PC-3 (cell line): ENCODE measurements at regions not wholly inside any gene's neighbourhood (a gene's known extent, or its start where the extent isn't known, plus 50 kb on each side); places are given as distances from the start of the nearest gene placed in this dataset.

ENCODE experiments used
- ATAC-seq: fragments of 200-7000 bp; cut with Tn5 transposase; 2 replicates; pipeline ENCODE4 v1.9.1; 2020; ENCODE audit warnings: mild to moderate bottlenecking, moderate library complexity
- BruUV-seq: library from RNA; stranded (reverse); fragments of 400-500 nt; replicated peaks from 2 replicates; lab custom pipeline; 2021; lab: Mats Ljungman, UMichigan
- CTCF ChIA-PET: fragments of 300-600 bp; sonication (Branson Sonifier 250); formaldehyde crosslinking; loops from one replicate; lab custom pipeline; 2022; ENCODE audit warnings: antibody characterized with exemption; lab: Charles Lee
- POLR2A ChIA-PET: fragments of 300-600 bp; sonication (Branson Sonifier 250); formaldehyde crosslinking; loops from one replicate; lab custom pipeline; 2022; ENCODE audit warnings: antibody characterized with exemption; ENCODE audit not compliant: unreplicated experiment; lab: Charles Lee
- DNase-seq: peaks from one replicate; pipeline ENCODE4 v3.0.0-alpha.2; 2015
- H2AFZ ChIP-seq: fragments of 300-600 bp; sonication (generic); 2 replicates; pipeline ENCODE4 v1.6.0; 2016; ENCODE audit warnings: antibody characterized with exemption, low read length
- H3F3A ChIP-seq: fragments of 300-600 bp; sonication (generic); one replicate; pipeline ENCODE4 v1.6.0; 2017; ENCODE audit warnings: antibody characterized with exemption, low read length, control low read depth, mild to moderate bottlenecking; ENCODE audit not compliant: unreplicated experiment
- H3K27ac ChIP-seq: fragments of 300-600 bp; sonication (generic); 2 replicates; pipeline ENCODE4 v1.5.1; 2016; ENCODE audit warnings: mild to moderate bottlenecking, low read length
- H3K27me3 ChIP-seq: fragments of 300-600 bp; sonication (generic); 2 replicates; pipeline ENCODE4 v1.6.1; 2016; ENCODE audit warnings: low read length, mixed read lengths
- H3K36me3 ChIP-seq: fragments of 300-600 bp; sonication (generic); 2 replicates; pipeline ENCODE4 v1.6.1; 2016; ENCODE audit warnings: low read depth, mixed run types, low read length, mixed read lengths
- H3K4me1 ChIP-seq: fragments of 300-600 bp; sonication (generic); 2 replicates; pipeline ENCODE4 v1.5.1; 2016; ENCODE audit warnings: low read length; ENCODE audit not compliant: insufficient read depth
- H3K4me2 ChIP-seq: fragments of 300-600 bp; sonication (generic); 2 replicates; pipeline ENCODE4 v1.6.0; 2016; ENCODE audit warnings: low read length
- H3K4me3 ChIP-seq: fragments of 300-600 bp; sonication (generic); 2 replicates; pipeline ENCODE4 v1.5.1; 2016; ENCODE audit warnings: mild to moderate bottlenecking, low read length, mixed read lengths
- H3K79me2 ChIP-seq: fragments of 300-600 bp; sonication (generic); 2 replicates; pipeline ENCODE4 v1.6.1; 2017; ENCODE audit warnings: low read length, mixed read lengths
- H3K9ac ChIP-seq: fragments of 300-600 bp; sonication (generic); 2 replicates; pipeline ENCODE4 v1.6.0; 2016; ENCODE audit warnings: mild to moderate bottlenecking, low read length
- H3K9me2 ChIP-seq: fragments of 300-600 bp; sonication (generic); replicated peaks from 2 replicates; pipeline ENCODE4 v1.6.1; 2016; ENCODE audit warnings: mixed run types, low read length, mixed read lengths
- H3K9me3 ChIP-seq: fragments of 300-600 bp; sonication (generic); 2 replicates; pipeline ENCODE4 v1.6.1; 2016; ENCODE audit warnings: low read length, mixed read lengths
- H4K20me1 ChIP-seq: fragments of 300-600 bp; sonication (generic); 2 replicates; pipeline ENCODE4 v1.6.1; 2016; ENCODE audit warnings: low read length, mixed read lengths
- EZH2 ChIP-seq: fragments of 300-600 bp; sonication (generic); IDR thresholded peaks from one replicate; pipeline ENCODE4 v1.6.1; 2017; ENCODE audit warnings: antibody characterized with exemption, mild to moderate bottlenecking, low read length; ENCODE audit not compliant: unreplicated experiment
- EZH2phosphoT487 ChIP-seq: fragments of 300-600 bp; sonication (generic); IDR thresholded peaks from 2 replicates; pipeline ENCODE4 v1.6.1; 2018; ENCODE audit warnings: mild to moderate bottlenecking, antibody characterized with exemption, low read length, borderline replicate concordance
- intact Hi-C: fragments of 100-400 bp; cut with micrococcal nuclease; formaldehyde crosslinking; loops from 2 replicates; pipeline ENCODE4 v1.9.0; 2023
- TF ChIP-seq, protein P1 (sequence below): fragments of 300-600 bp; sonication (generic); conservative IDR thresholded peaks from 2 replicates; pipeline ENCODE4 v1.5.1; 2017; ENCODE audit warnings: antibody characterized with exemption, low read depth, mild to moderate bottlenecking, low read length

- ATAC-seq: no peak
- Histone ChIP-seq H3K36me3 (no peaks in the 10 kb centered on the region), H3K4me1 (no peaks in the 10 kb centered on the region; the same call in 1 of the 2 replicates), H3K9me3 (no peaks in the 10 kb centered on the region), H3F3A (no peaks in the 10 kb centered on the region), H2AFZ (no peak overlapping the region), H3K79me2 (no peaks in the 10 kb centered on the region), H3K4me2 (no peak overlapping the region), H3K27me3 (no peaks in the 10 kb centered on the region), H3K9ac (no peak overlapping the region), H3K27ac (no peak overlapping the region), H4K20me1 (no peaks in the 10 kb centered on the region), H3K9me2 (no peaks in the 10 kb centered on the region), H3K4me3 (no peak overlapping the region)
- intact Hi-C loops: no loop called here
- no TSS peak for BruUV-seq
- DNase-seq: no peak
- TF ChIP-seq EZH2 (no peak), EZH2phosphoT487 (no peak)
- TF ChIP-seq, protein P1, sequence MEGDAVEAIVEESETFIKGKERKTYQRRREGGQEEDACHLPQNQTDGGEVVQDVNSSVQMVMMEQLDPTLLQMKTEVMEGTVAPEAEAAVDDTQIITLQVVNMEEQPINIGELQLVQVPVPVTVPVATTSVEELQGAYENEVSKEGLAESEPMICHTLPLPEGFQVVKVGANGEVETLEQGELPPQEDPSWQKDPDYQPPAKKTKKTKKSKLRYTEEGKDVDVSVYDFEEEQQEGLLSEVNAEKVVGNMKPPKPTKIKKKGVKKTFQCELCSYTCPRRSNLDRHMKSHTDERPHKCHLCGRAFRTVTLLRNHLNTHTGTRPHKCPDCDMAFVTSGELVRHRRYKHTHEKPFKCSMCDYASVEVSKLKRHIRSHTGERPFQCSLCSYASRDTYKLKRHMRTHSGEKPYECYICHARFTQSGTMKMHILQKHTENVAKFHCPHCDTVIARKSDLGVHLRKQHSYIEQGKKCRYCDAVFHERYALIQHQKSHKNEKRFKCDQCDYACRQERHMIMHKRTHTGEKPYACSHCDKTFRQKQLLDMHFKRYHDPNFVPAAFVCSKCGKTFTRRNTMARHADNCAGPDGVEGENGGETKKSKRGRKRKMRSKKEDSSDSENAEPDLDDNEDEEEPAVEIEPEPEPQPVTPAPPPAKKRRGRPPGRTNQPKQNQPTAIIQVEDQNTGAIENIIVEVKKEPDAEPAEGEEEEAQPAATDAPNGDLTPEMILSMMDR: no peak
- POLR2A ChIA-PET: no interaction called here
- CTCF ChIA-PET: no interaction called here
Measured at GRCh38 chr2:72004976-72005375, 142.7 kb downstream of the CYP26B1 start.

GRCh38 chr2:72004201-72004915 is 143.3 kb downstream of the CYP26B1 start:
- ATAC-seq: no peak
- no peaks in the 10 kb centered on the region for H3K9me3 ChIP-seq
- H3K4me3 ChIP-seq: no peak overlapping the region
- H3K27me3 ChIP-seq: no peaks in the 10 kb centered on the region
- intact Hi-C loops: no loop called here
- no peaks in the 10 kb centered on the region for H4K20me1 ChIP-seq
- no peaks in the 10 kb centered on the region for H3K36me3 ChIP-seq
- no peaks in the 10 kb centered on the region for H3K79me2 ChIP-seq
- ChIA-PET CTCF (no interaction called here), POLR2A (no interaction called here)
- no peak for DNase-seq
- H3K4me2 ChIP-seq: no peak overlapping the region
- no peak for TF ChIP-seq EZH2
- TF ChIP-seq, protein P1: no peak
- TF ChIP-seq EZH2phosphoT487: no peak
- H3K4me1 ChIP-seq: no peaks in the 10 kb centered on the region; the same call in 1 of the 2 replicates
- no peak overlapping the region for H3K27ac ChIP-seq
- BruUV-seq: no TSS peak
- no peaks in the 10 kb centered on the region for H3K9me2 ChIP-seq
- no peak overlapping the region for H3K9ac ChIP-seq
- no peaks in the 10 kb centered on the region for H3F3A ChIP-seq
- no peak overlapping the region for H2AFZ ChIP-seq

GRCh38 chr2:72003796-72004195 is 143.9 kb downstream of the CYP26B1 start:
- no peaks in the 10 kb centered on the region for H3K9me3 ChIP-seq
- H3K27ac ChIP-seq: no peak overlapping the region
- DNase-seq (no peak), ATAC-seq (no peak)
- no peaks in the 10 kb centered on the region for H3F3A ChIP-seq
- no peaks in the 10 kb centered on the region for H4K20me1 ChIP-seq
- BruUV-seq: no TSS peak
- H3K4me2 ChIP-seq: no peak overlapping the region
- no peak overlapping the region for H3K4me3 ChIP-seq
- H3K27me3 ChIP-seq: no peaks in the 10 kb centered on the region
- no peaks in the 10 kb centered on the region; the same call in 1 of the 2 replicates for H3K4me1 ChIP-seq
- H2AFZ ChIP-seq: no peak overlapping the region
- POLR2A ChIA-PET: no interaction called here
- intact Hi-C loops: no loop called here
- TF ChIP-seq EZH2phosphoT487 (no peak), EZH2 (no peak)
- TF ChIP-seq, protein P1: no peak
- H3K79me2 ChIP-seq: no peaks in the 10 kb centered on the region
- H3K36me3 ChIP-seq: no peaks in the 10 kb centered on the region
- H3K9ac ChIP-seq: no peak overlapping the region
- CTCF ChIA-PET: no interaction called here
- H3K9me2 ChIP-seq: no peaks in the 10 kb centered on the region
